IMR-90 (cell line): ENCODE measurements at regions not wholly inside any gene's neighbourhood (a gene's known extent, or its start where the extent isn't known, plus 50 kb on each side); places are given as distances from the start of the nearest gene placed in this dataset.

ENCODE experiments used
- ATAC-seq: fragments of 200-7000 bp; cut with Tn5 transposase; 2 replicates; pipeline ENCODE4 v1.9.1; 2020; ENCODE audit warnings: low read depth, mild to moderate bottlenecking, moderate library complexity
- BruUV-seq: library from RNA; stranded (reverse); fragments of 400-500 nt; replicated peaks from 2 replicates; lab custom pipeline; 2021; lab: Mats Ljungman, UMichigan
- CTCF ChIA-PET: fragments of 300-600 bp; formaldehyde crosslinking; extraction: SDS; loops from one replicate; lab custom pipeline; 2021; ENCODE audit warnings: antibody characterized with exemption; lab: Yijun Ruan, JAX
- POLR2A ChIA-PET: fragments of 300-600 bp; sonication (Branson Sonifier 250); formaldehyde crosslinking; loops from one replicate; lab custom pipeline; 2022; ENCODE audit warnings: antibody characterized with exemption; ENCODE audit not compliant: unreplicated experiment; lab: Charles Lee
- DNase-seq: peaks from one replicate; pipeline ENCODE4 v3.0.0; 2013
- H2AFZ ChIP-seq: replicated peaks from 2 replicates; pipeline ENCODE3; 2013; ENCODE audit warnings: low read length, mild to moderate bottlenecking; ENCODE audit not compliant: poor library complexity
- H2AK5ac ChIP-seq: 2 replicates; pipeline ENCODE4 v1.6.1; 2013; ENCODE audit warnings: low read depth, low read length, inconsistent platforms
- H2AK9ac ChIP-seq: replicated peaks from 2 replicates; pipeline ENCODE3; 2013; ENCODE audit warnings: mild to moderate bottlenecking, low read depth, low read length, moderate library complexity; ENCODE audit not compliant: poor library complexity
- H2BK120ac ChIP-seq: 2 replicates; pipeline ENCODE4 v1.6.1; 2013; ENCODE audit warnings: low read depth, low read length, inconsistent platforms
- H2BK15ac ChIP-seq: 3 replicates; pipeline ENCODE4 v1.6.1; 2013; ENCODE audit warnings: low read depth, low read length, inconsistent platforms
- H2BK20ac ChIP-seq: 2 replicates; pipeline ENCODE4 v1.6.1; 2013; ENCODE audit warnings: low read depth, mild to moderate bottlenecking, inconsistent platforms, low read length, moderate library complexity
- H2BK5ac ChIP-seq: 2 replicates; pipeline ENCODE4 v1.6.1; 2013; ENCODE audit warnings: mild to moderate bottlenecking, low read depth, low read length, inconsistent platforms; ENCODE audit not compliant: poor library complexity, severe bottlenecking
- H3K14ac ChIP-seq: replicated peaks from 2 replicates; pipeline ENCODE4 v1.6.1; 2013; ENCODE audit warnings: low read depth, low read length, inconsistent platforms
- H3K18ac ChIP-seq: 2 replicates; pipeline ENCODE4 v1.6.1; 2013; ENCODE audit warnings: low read depth, low read length, control low read depth
- H3K23ac ChIP-seq: 2 replicates; pipeline ENCODE4 v1.6.1; 2013; ENCODE audit warnings: low read depth, low read length, inconsistent platforms
- H3K27ac ChIP-seq: 2 replicates; pipeline ENCODE4 v1.5.1; 2013; ENCODE audit warnings: mild to moderate bottlenecking, control low read depth, low read length; ENCODE audit not compliant: insufficient read depth
- H3K27me3 ChIP-seq: 2 replicates; pipeline ENCODE4 v1.6.1; 2013; ENCODE audit warnings: low read length; ENCODE audit not compliant: control insufficient read depth, insufficient read depth
- H3K36me3 ChIP-seq: 2 replicates; pipeline ENCODE4 v1.6.1; 2013; ENCODE audit warnings: low read length, mixed read lengths; ENCODE audit not compliant: control insufficient read depth, insufficient read depth
- H3K4ac ChIP-seq: 2 replicates; pipeline ENCODE4 v1.6.1; 2013; ENCODE audit warnings: low read depth, low read length, inconsistent platforms
- H3K4me1 ChIP-seq: 2 replicates; pipeline ENCODE4 v1.6.1; 2013; ENCODE audit warnings: low read length, mixed read lengths; ENCODE audit not compliant: control insufficient read depth, insufficient read depth
- H3K4me2 ChIP-seq: 2 replicates; pipeline ENCODE4 v1.6.1; 2013; ENCODE audit warnings: low read depth, mild to moderate bottlenecking, control low read depth, low read length, moderate library complexity
- H3K4me3 ChIP-seq: 2 replicates; pipeline ENCODE4 v1.5.1; 2013; ENCODE audit warnings: low read depth, mild to moderate bottlenecking, control low read depth, low read length, moderate library complexity; ENCODE audit not compliant: insufficient read depth
- H3K56ac ChIP-seq: 2 replicates; pipeline ENCODE4 v1.6.1; 2013; ENCODE audit warnings: low read length, inconsistent platforms; ENCODE audit not compliant: insufficient read depth; ENCODE audit errors: extremely low read depth
- H3K79me1 ChIP-seq, 2 experiments: 2 replicates each; pipeline ENCODE4 v1.6.1; 2013; ENCODE audit warnings: low read length in 2 of 2, inconsistent platforms in 1 of 2, low read depth in 1 of 2
- H3K9ac ChIP-seq: 2 replicates; pipeline ENCODE4 v1.6.1; 2013; ENCODE audit warnings: low read depth, low read length, control low read depth
- H3K9me1 ChIP-seq: 2 replicates; pipeline ENCODE4 v1.6.1; 2013; ENCODE audit warnings: low read length, inconsistent platforms; ENCODE audit not compliant: insufficient read depth
- H3K9me3 ChIP-seq: 2 replicates; pipeline ENCODE4 v1.6.1; 2013; ENCODE audit warnings: low read length; ENCODE audit not compliant: control insufficient read depth, insufficient read depth
- H4K20me1 ChIP-seq: 2 replicates; pipeline ENCODE4 v1.6.1; 2013; ENCODE audit warnings: low read length, inconsistent platforms; ENCODE audit not compliant: insufficient read depth
- H4K5ac ChIP-seq: 2 replicates; pipeline ENCODE4 v1.6.1; 2013; ENCODE audit warnings: mild to moderate bottlenecking, low read depth, low read length, control low read depth
- H4K8ac ChIP-seq, 2 experiments: 2 replicates each; pipeline ENCODE4 v1.6.1; 2013; ENCODE audit warnings: low read depth in 2 of 2, low read length in 2 of 2, control low read depth in 1 of 2, inconsistent platforms in 1 of 2
- H4K91ac ChIP-seq: 2 replicates; pipeline ENCODE4 v1.6.1; 2013; ENCODE audit warnings: low read depth, low read length, inconsistent platforms; ENCODE audit not compliant: insufficient read depth
- BHLHE40 ChIP-seq: fragments of 150-350 bp; IDR thresholded peaks from 2 replicates; pipeline ENCODE4 v1.6.1; 2016; ENCODE audit warnings: mild to moderate bottlenecking, low read depth, low read length
- CEBPB ChIP-seq: IDR thresholded peaks from 2 replicates; pipeline ENCODE4 v1.6.1; 2012; ENCODE audit warnings: low read depth, low read length, improper control_type of control experiment
- CHD1 ChIP-seq: IDR thresholded peaks from 2 replicates; pipeline ENCODE4 v1.6.1; 2012; ENCODE audit warnings: low read depth, low read length, improper control_type of control experiment
- CTCF ChIP-seq: conservative IDR thresholded peaks from 2 replicates; pipeline ENCODE4 v1.5.1; 2012; ENCODE audit warnings: mild to moderate bottlenecking, low read depth, low read length, improper control_type of control experiment
- ELK1 ChIP-seq: fragments of 150-350 bp; IDR thresholded peaks from 2 replicates; pipeline ENCODE4 v1.6.1; 2016; ENCODE audit warnings: low read depth, mild to moderate bottlenecking, low read length, moderate library complexity, borderline replicate concordance
- FOS ChIP-seq: fragments of 150-350 bp; IDR thresholded peaks from 2 replicates; pipeline ENCODE4 v1.6.1; 2016; ENCODE audit warnings: low read depth, low read length
- MAFK ChIP-seq: IDR thresholded peaks from 2 replicates; pipeline ENCODE4 v1.6.1; 2012; ENCODE audit warnings: low read depth, low read length, improper control_type of control experiment
- MAZ ChIP-seq: IDR thresholded peaks from 2 replicates; pipeline ENCODE4 v1.6.1; 2012; ENCODE audit warnings: low read depth, mild to moderate bottlenecking, low read length, improper control_type of control experiment, moderate library complexity, borderline replicate concordance
- MXI1 ChIP-seq: IDR thresholded peaks from 2 replicates; pipeline ENCODE4 v1.6.1; 2012; ENCODE audit warnings: low read depth, mild to moderate bottlenecking, low read length, moderate library complexity, borderline replicate concordance
- NFE2L2 ChIP-seq: fragments of 150-350 bp; IDR thresholded peaks from 2 replicates; pipeline ENCODE4 v1.6.1; 2016; ENCODE audit warnings: low read depth, mild to moderate bottlenecking, low read length
- POLR2A ChIP-seq: IDR thresholded peaks from 2 replicates; pipeline ENCODE4 v1.6.1; 2012; ENCODE audit warnings: mild to moderate bottlenecking, low read depth, low read length
- RAD21 ChIP-seq: IDR thresholded peaks from 2 replicates; pipeline ENCODE4 v1.6.1; 2012; ENCODE audit warnings: low read length, improper control_type of control experiment
- RCOR1 ChIP-seq: IDR thresholded peaks from 2 replicates; pipeline ENCODE4 v1.6.1; 2012; ENCODE audit warnings: mild to moderate bottlenecking, low read length, improper control_type of control experiment; ENCODE audit not compliant: insufficient replicate concordance
- RFX5 ChIP-seq: IDR thresholded peaks from 2 replicates; pipeline ENCODE4 v1.8.0; 2012; ENCODE audit warnings: low read depth, mild to moderate bottlenecking, low read length, moderate library complexity
- SMC3 ChIP-seq: fragments of 150-350 bp; IDR thresholded peaks from 2 replicates; pipeline ENCODE4 v1.6.1; 2016; ENCODE audit warnings: low read depth, mild to moderate bottlenecking, antibody characterized with exemption, low read length, moderate library complexity
- USF2 ChIP-seq: fragments of 150-350 bp; IDR thresholded peaks from 2 replicates; pipeline ENCODE4 v1.6.1; 2017; ENCODE audit warnings: mild to moderate bottlenecking, antibody characterized with exemption, low read length, low read depth
- WGBS, 2 experiments: methylation state at CpG; one replicate each; pipeline versions ENCODE4 v1.1.5 to v1.1.7; 2013; ENCODE audit warnings: missing lambda C conversion rate in 2 of 2; ENCODE audit not compliant: insufficient read length in 1 of 2; ENCODE audit errors: extremely low coverage in 2 of 2; 5-methylcytosine and 5-hydroxymethylcytosine counted together
- dilution Hi-C: fragments of 300-500 bp; cut with HindIII; formaldehyde crosslinking; loops from one replicate; pipeline ENCODE4 v1.14.3; 2018; ENCODE audit warnings: low sequenced_read_pairs; ENCODE audit not compliant: unreplicated experiment
- in situ Hi-C: fragments of 300-500 bp; cut with MboI; formaldehyde crosslinking; loops from 3 replicates; pipeline ENCODE4 v1.14.3; 2019; ENCODE audit warnings: low sequenced_read_pairs, inconsistent platforms, mixed read lengths
- intact Hi-C: fragments of 100-400 bp; cut with micrococcal nuclease; formaldehyde crosslinking; loops from 2 replicates; pipeline ENCODE4 v1.10.0; 2022

- no peak overlapping the region for H4K5ac ChIP-seq
- H2BK15ac ChIP-seq: no peak overlapping the region
- ChIA-PET POLR2A (no interaction called here), CTCF (no interaction called here)
- in situ Hi-C loops: no loop called here
- no peak overlapping the region for H3K9ac ChIP-seq
- no peaks in the 10 kb centered on the region for H4K20me1 ChIP-seq
- H3K56ac ChIP-seq: no peak overlapping the region
- H3K27ac ChIP-seq: no peak overlapping the region
- no peaks in the 10 kb centered on the region for H3K4me1 ChIP-seq
- no peak overlapping the region for H3K4me2 ChIP-seq
- H3K23ac ChIP-seq: no peak overlapping the region
- H2AK5ac ChIP-seq: no peak overlapping the region
- no peaks in the 10 kb centered on the region for H3K9me3 ChIP-seq
- H3K27me3 ChIP-seq: no peaks in the 10 kb centered on the region
- no peak overlapping the region for H2AK9ac ChIP-seq
- no peaks in the 10 kb centered on the region for H3K9me1 ChIP-seq
- intact Hi-C loops: no loop called here
- DNase-seq (no peak), ATAC-seq (no peak)
- no peaks in the 10 kb centered on the region for H3K36me3 ChIP-seq
- no CpG with 5 or more reads among the region's 5 CpGs for WGBS, 2 experiments
- no peak overlapping the region for H3K4me3 ChIP-seq
- H3K79me1 ChIP-seq: no peaks in the 10 kb centered on the region
- H3K18ac ChIP-seq: no peak overlapping the region
- no peak overlapping the region for H2BK120ac ChIP-seq
- TF ChIP-seq CTCF (no peak), RAD21 (no peak), CHD1 (no peak), MAFK (no peak), BHLHE40 (no peak), ELK1 (no peak), FOS (no peak), MXI1 (no peak), CEBPB (no peak), RCOR1 (no peak), RFX5 (no peak), NFE2L2 (no peak), MAZ (no peak), SMC3 (no peak), USF2 (no peak), POLR2A (no peak)
- no peak overlapping the region for H3K14ac ChIP-seq
- dilution Hi-C loops: no loop called here
- no peak overlapping the region for H4K8ac ChIP-seq
- no TSS peak for BruUV-seq
- H2BK5ac ChIP-seq: no peak overlapping the region
- H2BK20ac ChIP-seq: no peak overlapping the region
- H2AFZ ChIP-seq: no peak overlapping the region
- H3K4ac ChIP-seq: no peak overlapping the region
- H4K91ac ChIP-seq: no peak overlapping the region
Observed at GRCh38 chr16:64211331-64211730, 910.5 kb downstream of the CDH11 start.
